Trophoblast cell (in vitro differentiated cells and primary cell): ENCODE measurements at regions not wholly inside any gene's neighbourhood (a gene's known extent, or its start where the extent isn't known, plus 50 kb on each side); places are given as distances from the start of the nearest gene placed in this dataset.

Experiments used
- DNase-seq, 2 donors: peaks; one replicate each; pipeline ENCODE4 v3.0.0-alpha.2; 2016
- H2AFZ ChIP-seq: 2 replicates; pipeline ENCODE4 v1.6.1; 2013; ENCODE audit warnings: low read length, moderate library complexity, mild to moderate bottlenecking; ENCODE audit not compliant: insufficient read depth, poor library complexity
- H2AK5ac ChIP-seq: 2 replicates; pipeline ENCODE4 v1.6.1; 2013; ENCODE audit warnings: mild to moderate bottlenecking, low read length
- H2BK120ac ChIP-seq: 2 replicates; pipeline ENCODE4 v1.6.1; 2013; ENCODE audit warnings: low read length, mild to moderate bottlenecking, moderate library complexity; ENCODE audit not compliant: insufficient read depth, poor library complexity
- H2BK12ac ChIP-seq: 2 replicates; pipeline ENCODE4 v1.6.1; 2013; ENCODE audit warnings: mild to moderate bottlenecking, low read length, moderate library complexity
- H2BK5ac ChIP-seq: 2 replicates; pipeline ENCODE4 v1.6.1; 2013; ENCODE audit warnings: low read length, low read depth, moderate library complexity, mild to moderate bottlenecking; ENCODE audit not compliant: poor library complexity
- H3K14ac ChIP-seq: 2 replicates; pipeline ENCODE4 v1.6.1; 2013; ENCODE audit warnings: mild to moderate bottlenecking, low read length
- H3K18ac ChIP-seq: 2 replicates; pipeline ENCODE4 v1.6.1; 2013; ENCODE audit warnings: mild to moderate bottlenecking, low read length
- H3K23ac ChIP-seq: 2 replicates; pipeline ENCODE4 v1.6.1; 2013; ENCODE audit warnings: low read length
- H3K27ac ChIP-seq: 2 replicates; pipeline ENCODE4 v1.5.1; 2013; ENCODE audit warnings: low read depth, mild to moderate bottlenecking, inconsistent platforms, low read length, moderate library complexity
- H3K27me3 ChIP-seq: 2 replicates; pipeline ENCODE4 v1.6.1; 2013; ENCODE audit warnings: inconsistent platforms, mild to moderate bottlenecking, low read length, moderate library complexity; ENCODE audit not compliant: insufficient read depth
- H3K36me3 ChIP-seq, 2 experiments: 1 replicate in 1 of 2; 2 replicates in 1 of 2; pipeline ENCODE4 v1.6.1; 2013; ENCODE audit warnings: low read length in 2 of 2, mild to moderate bottlenecking in 2 of 2, moderate library complexity in 1 of 2; ENCODE audit not compliant: insufficient read depth in 2 of 2, control insufficient read depth in 1 of 2
- H3K4ac ChIP-seq: 2 replicates; pipeline ENCODE4 v1.6.1; 2013; ENCODE audit warnings: low read depth, mild to moderate bottlenecking, low read length, moderate library complexity
- H3K4me1 ChIP-seq, 2 experiments: 1 replicate in 1 of 2; 2 replicates in 1 of 2; pipeline ENCODE4 v1.6.1; 2013; ENCODE audit warnings: low read length in 2 of 2, mild to moderate bottlenecking in 2 of 2, moderate library complexity in 1 of 2; ENCODE audit not compliant: insufficient read depth in 2 of 2, control insufficient read depth in 1 of 2
- H3K4me2 ChIP-seq: 2 replicates; pipeline ENCODE4 v1.6.1; 2013; ENCODE audit warnings: inconsistent platforms, mild to moderate bottlenecking, low read length, moderate library complexity
- H3K4me3 ChIP-seq: 2 replicates; pipeline ENCODE4 v1.5.1; 2013; ENCODE audit warnings: mild to moderate bottlenecking, low read depth, low read length, inconsistent platforms
- H3K79me1 ChIP-seq: one replicate; pipeline ENCODE4 v1.6.1; 2013; ENCODE audit warnings: low read length
- H3K79me2 ChIP-seq: 2 replicates; pipeline ENCODE4 v1.6.1; 2013; ENCODE audit warnings: low read length, mild to moderate bottlenecking; ENCODE audit not compliant: control insufficient read depth, insufficient read depth, poor library complexity
- H3K9ac ChIP-seq: 2 replicates; pipeline ENCODE4 v1.6.1; 2013; ENCODE audit warnings: mild to moderate bottlenecking, low read length
- H3K9me3 ChIP-seq: 2 replicates; pipeline ENCODE4 v1.6.1; 2013; ENCODE audit warnings: low read depth, mild to moderate bottlenecking, control low read depth, inconsistent platforms, low read length; ENCODE audit not compliant: insufficient read depth
- H4K12ac ChIP-seq: 2 replicates; pipeline ENCODE4 v1.6.1; 2013; ENCODE audit warnings: low read depth, mild to moderate bottlenecking, low read length, moderate library complexity
- H4K8ac ChIP-seq: 2 replicates; pipeline ENCODE4 v1.6.1; 2013; ENCODE audit warnings: low read depth, mild to moderate bottlenecking, low read length, moderate library complexity
- H4K91ac ChIP-seq: one replicate; pipeline ENCODE4 v1.6.1; 2013; ENCODE audit warnings: low read depth, mild to moderate bottlenecking, low read length, moderate library complexity
- WGBS: extraction: QIAGEN DNeasy Blood & Tissue Kit; methylation state at CpG from one replicate; pipeline ENCODE4 v1.1.7; 2013; ENCODE audit warnings: missing lambda C conversion rate; ENCODE audit not compliant: insufficient read length, insufficient coverage; ENCODE audit errors: extremely low coverage; 5-methylcytosine and 5-hydroxymethylcytosine counted together

DNA sequence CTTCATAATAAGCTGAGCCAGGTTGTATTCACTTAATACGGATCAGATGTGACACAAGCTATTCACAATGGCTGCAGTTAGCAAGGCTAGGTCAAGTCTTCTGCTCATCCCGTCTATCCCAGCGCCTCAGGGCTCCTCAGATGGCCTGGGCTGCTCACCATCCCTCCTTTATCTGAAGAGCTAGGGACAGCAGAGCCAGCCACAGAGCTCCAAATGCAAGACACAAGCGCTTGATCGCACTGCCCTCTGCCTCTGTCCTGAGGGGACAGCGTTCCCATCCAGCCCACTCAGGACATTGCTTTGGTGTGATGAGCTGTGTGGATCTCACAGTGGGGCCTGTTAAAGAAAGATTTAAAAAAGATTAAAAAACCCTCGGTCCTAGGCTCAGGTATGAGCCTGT, 254.4 kb upstream of the HS6ST1 start:
- no CpG with 5 or more reads among the region's 7 CpGs for WGBS
- Histone ChIP-seq H2BK120ac (no peak overlapping the region), H3K23ac (no peak overlapping the region), H3K9ac (no peak overlapping the region), H3K14ac (no peak overlapping the region), H3K4me1 (no peaks in the 10 kb centered on the region), H4K91ac (no peak overlapping the region), H3K4me3 (no peak overlapping the region), H2BK12ac (no peak overlapping the region), H3K9me3 (peaks cover 1% of the 10 kb centered on the region), H3K27ac (no peak overlapping the region), H3K4me2 (no peak overlapping the region), H2AFZ (no peak overlapping the region), H3K79me2 (no peaks in the 10 kb centered on the region), H3K4ac (no peak overlapping the region), H3K27me3 (no peaks in the 10 kb centered on the region), H4K12ac (no peak overlapping the region), H3K36me3 (no peaks in the 10 kb centered on the region), H2AK5ac (no peak overlapping the region), H2BK5ac (no peak overlapping the region), H3K18ac (no peak overlapping the region), H4K8ac (no peak overlapping the region), H3K79me1 (no peaks in the 10 kb centered on the region)
- no peak for DNase-seq

DNA sequence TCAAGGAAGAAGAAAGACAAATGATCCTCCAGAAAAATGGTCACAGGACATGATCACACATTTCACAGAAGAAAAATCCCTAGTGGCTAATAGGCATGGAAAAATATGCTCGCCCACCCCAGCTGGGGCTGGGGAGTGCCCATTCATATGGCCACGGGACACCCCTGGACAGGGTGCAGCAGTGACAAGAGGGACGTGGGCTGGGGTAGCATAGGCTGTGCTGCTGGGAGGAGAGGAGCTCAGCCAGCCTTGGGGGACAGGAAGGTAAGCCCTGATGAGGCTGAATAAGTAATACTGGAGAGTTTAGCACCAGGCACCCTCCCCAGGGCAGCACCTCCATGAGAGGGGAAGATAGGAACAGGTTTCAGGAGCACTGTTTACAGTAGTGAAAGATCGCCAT, 254.9 kb upstream of the HS6ST1 start:
- Histone ChIP-seq H2BK5ac (no peak overlapping the region), H2BK12ac (no peak overlapping the region), H4K8ac (no peak overlapping the region), H3K23ac (no peak overlapping the region), H3K4ac (no peak overlapping the region), H3K9me3 (peaks cover 1% of the 10 kb centered on the region), H3K36me3 (no peaks in the 10 kb centered on the region), H3K4me2 (no peak overlapping the region), H3K27me3 (no peaks in the 10 kb centered on the region), H3K4me3 (no peak overlapping the region), H3K27ac (no peak overlapping the region), H3K79me1 (no peaks in the 10 kb centered on the region), H3K79me2 (no peaks in the 10 kb centered on the region), H3K18ac (no peak overlapping the region), H3K4me1 (no peaks in the 10 kb centered on the region), H2AK5ac (no peak overlapping the region), H4K12ac (no peak overlapping the region), H3K14ac (no peak overlapping the region), H2AFZ (no peak overlapping the region), H4K91ac (no peak overlapping the region), H3K9ac (no peak overlapping the region), H2BK120ac (no peak overlapping the region)
- DNase-seq = no peak
- no CpG with 5 or more reads among the region's 4 CpGs for WGBS

DNA sequence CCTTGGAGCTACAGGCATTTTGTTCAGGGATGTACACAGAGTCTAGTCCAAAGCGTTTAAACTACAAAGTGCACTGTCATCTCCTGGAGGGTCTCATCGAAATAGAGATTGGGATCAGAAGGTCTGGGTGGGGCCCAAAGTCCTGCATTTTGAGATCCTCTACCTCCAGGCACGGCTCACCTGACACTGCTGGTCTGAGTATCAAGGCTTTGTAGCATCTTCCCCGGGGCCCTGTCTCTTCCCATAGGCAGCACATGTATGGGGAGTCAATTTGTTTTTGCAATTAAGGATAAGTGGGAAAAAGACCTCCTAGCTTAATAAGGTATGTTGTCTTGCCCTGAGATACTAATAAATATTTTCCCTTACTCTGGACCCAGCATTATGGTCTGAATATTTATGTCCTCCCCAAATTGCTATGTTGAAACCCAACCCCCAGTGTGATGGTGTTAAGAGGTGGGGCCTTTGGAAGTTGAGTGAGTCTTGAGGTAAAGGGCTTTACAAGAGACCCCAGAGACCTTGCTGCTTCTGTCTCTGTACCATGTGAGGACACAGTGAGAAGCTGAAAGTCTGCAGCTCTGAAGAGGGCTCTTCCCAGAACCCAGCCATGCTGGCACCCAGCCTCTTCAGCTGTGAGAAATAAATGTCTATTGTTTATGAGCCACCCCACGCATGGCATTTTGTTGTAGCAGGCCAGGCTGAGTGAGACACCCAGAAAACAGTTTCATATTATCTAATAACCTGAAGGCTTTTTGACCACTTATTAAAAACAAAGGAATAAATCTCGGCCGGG, 258.7 kb upstream of the HS6ST1 start:
- no peaks in the 10 kb centered on the region for H3K36me3 ChIP-seq
- no peak overlapping the region for H2AFZ ChIP-seq
- H3K27ac ChIP-seq = no peak overlapping the region
- H3K9me3 ChIP-seq = peaks cover 1% of the 10 kb centered on the region
- no peak overlapping the region for H2BK5ac ChIP-seq
- no peaks in the 10 kb centered on the region for H3K79me2 ChIP-seq
- no peak for DNase-seq
- no peak overlapping the region for H2BK12ac ChIP-seq
- WGBS = no CpG with 5 or more reads among the region's 7 CpGs
- H3K14ac ChIP-seq = no peak overlapping the region
- no peaks in the 10 kb centered on the region for H3K4me1 ChIP-seq
- no peak overlapping the region for H2AK5ac ChIP-seq
- H4K8ac ChIP-seq = no peak overlapping the region
- no peak overlapping the region for H3K4ac ChIP-seq
- H3K79me1 ChIP-seq = no peaks in the 10 kb centered on the region
- H3K27me3 ChIP-seq = no peaks in the 10 kb centered on the region
- no peak overlapping the region for H2BK120ac ChIP-seq
- H3K23ac ChIP-seq = no peak overlapping the region
- no peak overlapping the region for H4K12ac ChIP-seq
- no peak overlapping the region for H3K4me2 ChIP-seq
- H3K18ac ChIP-seq = no peak overlapping the region
- H4K91ac ChIP-seq = no peak overlapping the region
- no peak overlapping the region for H3K4me3 ChIP-seq
- H3K9ac ChIP-seq = no peak overlapping the region

DNA sequence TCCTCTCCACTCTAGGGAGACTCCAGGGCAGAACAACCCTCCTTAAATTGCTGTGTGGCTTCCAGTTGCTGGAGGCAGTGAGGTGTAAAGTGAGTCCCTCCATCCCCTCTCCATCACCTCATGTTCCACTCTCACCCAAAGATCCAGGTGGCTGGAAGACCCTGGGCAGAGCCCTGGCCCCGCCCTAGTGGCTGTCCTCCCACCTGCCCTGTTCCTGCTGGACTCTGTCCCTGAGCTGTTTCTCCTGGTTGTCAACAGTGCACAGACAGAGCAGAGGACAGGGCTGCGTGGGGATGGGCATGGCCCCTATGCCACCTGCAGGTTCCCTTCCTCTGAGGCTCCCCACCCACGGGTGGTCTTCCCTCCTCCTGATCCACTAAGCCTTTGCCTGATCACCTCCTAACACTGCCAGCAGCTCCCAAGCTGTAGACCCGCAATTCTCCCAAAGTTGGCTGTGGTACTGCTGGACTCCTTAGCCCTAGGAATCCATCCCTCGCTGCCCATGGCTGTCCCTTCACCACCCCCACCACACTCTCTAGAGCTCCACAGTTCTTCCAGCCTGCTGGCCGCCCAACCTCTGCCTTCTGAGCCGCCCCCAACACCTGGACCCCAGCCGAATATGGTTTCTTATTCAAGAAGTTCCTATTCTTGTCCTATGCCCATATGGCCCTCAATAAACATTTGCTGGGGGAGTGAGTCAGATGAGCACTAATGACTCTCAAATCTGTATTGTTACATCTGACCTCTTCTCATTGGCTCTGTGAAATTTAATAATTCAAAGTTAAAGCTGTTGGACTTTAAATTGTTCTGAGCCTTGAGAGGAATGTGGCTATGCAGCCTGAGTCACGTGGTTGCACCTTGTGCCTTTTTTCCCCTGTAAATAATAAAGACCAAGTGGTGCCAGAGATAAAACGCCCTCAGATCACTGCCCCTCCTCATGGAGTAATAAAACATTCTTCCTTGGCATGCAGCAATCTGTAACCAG, 260.0 kb upstream of the HS6ST1 start:
- Histone ChIP-seq H3K4me2 (no peak overlapping the region), H3K9me3 (no peaks in the 10 kb centered on the region), H3K18ac (no peak overlapping the region), H2BK120ac (no peak overlapping the region), H3K4ac (no peak overlapping the region), H3K4me1 (no peaks in the 10 kb centered on the region), H2BK5ac (no peak overlapping the region), H3K36me3 (no peaks in the 10 kb centered on the region), H3K79me2 (no peaks in the 10 kb centered on the region), H3K27ac (no peak overlapping the region), H4K12ac (no peak overlapping the region), H3K9ac (no peak overlapping the region), H3K79me1 (no peaks in the 10 kb centered on the region), H2BK12ac (no peak overlapping the region), H2AK5ac (no peak overlapping the region), H2AFZ (no peak overlapping the region), H3K27me3 (no peaks in the 10 kb centered on the region), H4K91ac (no peak overlapping the region), H3K14ac (no peak overlapping the region), H3K23ac (no peak overlapping the region), H4K8ac (no peak overlapping the region), H3K4me3 (peak overlapping the region; percentile 37)
- WGBS = no CpG with 5 or more reads among the region's 10 CpGs
- no peak for DNase-seq
